ENCODE measurements at regions not wholly inside any gene's neighbourhood (a gene's known extent, or its start where the extent isn't known, plus 50 kb on each side); places are given as distances from the start of the nearest gene placed in this dataset.

DNA sequence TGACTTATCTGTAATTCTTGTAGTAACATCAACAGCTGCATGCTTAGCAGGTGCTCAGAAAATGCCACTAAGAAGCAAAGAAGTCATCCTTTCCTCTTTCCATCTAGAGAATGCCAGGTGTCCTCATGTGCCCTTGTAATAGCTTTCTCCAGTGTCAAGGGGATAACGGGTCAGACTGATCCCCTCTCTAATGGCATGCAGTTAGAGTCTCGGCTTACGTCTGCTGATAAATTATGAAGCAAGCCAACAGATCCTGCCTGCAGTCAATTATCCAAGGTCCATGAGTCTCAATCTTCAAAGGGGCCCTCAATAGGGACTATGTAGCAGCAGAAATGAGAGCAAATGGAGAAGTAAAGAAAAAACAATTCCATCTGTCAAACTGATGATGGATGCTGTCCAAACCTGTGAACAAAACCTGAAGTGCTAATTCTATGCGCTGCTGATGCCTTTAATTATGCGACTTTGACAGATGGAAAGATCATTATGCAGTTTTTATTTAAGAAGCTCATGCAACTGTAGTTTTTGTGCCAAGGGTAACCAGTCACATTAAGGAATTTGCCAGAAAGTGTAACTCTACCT lies 162.8 kb upstream of the PEX5L start:
- TF ChIP-seq JUNB (IDR thresholded peaks at IDR 0.05; ENCODE audit: unreplicated experiment) (no peak), POLR2AphosphoS5 (IDR thresholded peaks at IDR 0.05; ENCODE audit: low read depth) (no peak), EZH2 (IDR thresholded peaks at IDR 0.05; ENCODE audit: low read depth, unreplicated experiment) (no peak), EZH2phosphoT487 (IDR thresholded peaks at IDR 0.05; ENCODE audit: unreplicated experiment) (no peak), ZNF114 (CRISPR knock-in tag; IDR thresholded peaks at IDR 0.05) (no peak), STAT1 (IDR thresholded peaks at IDR 0.05; ENCODE audit: unreplicated experiment) (no peak), CREB1 (CRISPR knock-in tag; IDR thresholded peaks at IDR 0.05; ENCODE audit: low read depth) (no peak)
- TF ChIP-seq, protein P1, sequence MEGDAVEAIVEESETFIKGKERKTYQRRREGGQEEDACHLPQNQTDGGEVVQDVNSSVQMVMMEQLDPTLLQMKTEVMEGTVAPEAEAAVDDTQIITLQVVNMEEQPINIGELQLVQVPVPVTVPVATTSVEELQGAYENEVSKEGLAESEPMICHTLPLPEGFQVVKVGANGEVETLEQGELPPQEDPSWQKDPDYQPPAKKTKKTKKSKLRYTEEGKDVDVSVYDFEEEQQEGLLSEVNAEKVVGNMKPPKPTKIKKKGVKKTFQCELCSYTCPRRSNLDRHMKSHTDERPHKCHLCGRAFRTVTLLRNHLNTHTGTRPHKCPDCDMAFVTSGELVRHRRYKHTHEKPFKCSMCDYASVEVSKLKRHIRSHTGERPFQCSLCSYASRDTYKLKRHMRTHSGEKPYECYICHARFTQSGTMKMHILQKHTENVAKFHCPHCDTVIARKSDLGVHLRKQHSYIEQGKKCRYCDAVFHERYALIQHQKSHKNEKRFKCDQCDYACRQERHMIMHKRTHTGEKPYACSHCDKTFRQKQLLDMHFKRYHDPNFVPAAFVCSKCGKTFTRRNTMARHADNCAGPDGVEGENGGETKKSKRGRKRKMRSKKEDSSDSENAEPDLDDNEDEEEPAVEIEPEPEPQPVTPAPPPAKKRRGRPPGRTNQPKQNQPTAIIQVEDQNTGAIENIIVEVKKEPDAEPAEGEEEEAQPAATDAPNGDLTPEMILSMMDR (conservative IDR thresholded peaks at IDR 0.05; ENCODE audit: low read depth in 2 of 2) = no peak
- TF ChIP-seq, protein P2, sequence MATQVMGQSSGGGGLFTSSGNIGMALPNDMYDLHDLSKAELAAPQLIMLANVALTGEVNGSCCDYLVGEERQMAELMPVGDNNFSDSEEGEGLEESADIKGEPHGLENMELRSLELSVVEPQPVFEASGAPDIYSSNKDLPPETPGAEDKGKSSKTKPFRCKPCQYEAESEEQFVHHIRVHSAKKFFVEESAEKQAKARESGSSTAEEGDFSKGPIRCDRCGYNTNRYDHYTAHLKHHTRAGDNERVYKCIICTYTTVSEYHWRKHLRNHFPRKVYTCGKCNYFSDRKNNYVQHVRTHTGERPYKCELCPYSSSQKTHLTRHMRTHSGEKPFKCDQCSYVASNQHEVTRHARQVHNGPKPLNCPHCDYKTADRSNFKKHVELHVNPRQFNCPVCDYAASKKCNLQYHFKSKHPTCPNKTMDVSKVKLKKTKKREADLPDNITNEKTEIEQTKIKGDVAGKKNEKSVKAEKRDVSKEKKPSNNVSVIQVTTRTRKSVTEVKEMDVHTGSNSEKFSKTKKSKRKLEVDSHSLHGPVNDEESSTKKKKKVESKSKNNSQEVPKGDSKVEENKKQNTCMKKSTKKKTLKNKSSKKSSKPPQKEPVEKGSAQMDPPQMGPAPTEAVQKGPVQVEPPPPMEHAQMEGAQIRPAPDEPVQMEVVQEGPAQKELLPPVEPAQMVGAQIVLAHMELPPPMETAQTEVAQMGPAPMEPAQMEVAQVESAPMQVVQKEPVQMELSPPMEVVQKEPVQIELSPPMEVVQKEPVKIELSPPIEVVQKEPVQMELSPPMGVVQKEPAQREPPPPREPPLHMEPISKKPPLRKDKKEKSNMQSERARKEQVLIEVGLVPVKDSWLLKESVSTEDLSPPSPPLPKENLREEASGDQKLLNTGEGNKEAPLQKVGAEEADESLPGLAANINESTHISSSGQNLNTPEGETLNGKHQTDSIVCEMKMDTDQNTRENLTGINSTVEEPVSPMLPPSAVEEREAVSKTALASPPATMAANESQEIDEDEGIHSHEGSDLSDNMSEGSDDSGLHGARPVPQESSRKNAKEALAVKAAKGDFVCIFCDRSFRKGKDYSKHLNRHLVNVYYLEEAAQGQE (IDR thresholded peaks at IDR 0.05; ENCODE audit: unreplicated experiment) = no peak
- TF ChIP-seq, protein P3, sequence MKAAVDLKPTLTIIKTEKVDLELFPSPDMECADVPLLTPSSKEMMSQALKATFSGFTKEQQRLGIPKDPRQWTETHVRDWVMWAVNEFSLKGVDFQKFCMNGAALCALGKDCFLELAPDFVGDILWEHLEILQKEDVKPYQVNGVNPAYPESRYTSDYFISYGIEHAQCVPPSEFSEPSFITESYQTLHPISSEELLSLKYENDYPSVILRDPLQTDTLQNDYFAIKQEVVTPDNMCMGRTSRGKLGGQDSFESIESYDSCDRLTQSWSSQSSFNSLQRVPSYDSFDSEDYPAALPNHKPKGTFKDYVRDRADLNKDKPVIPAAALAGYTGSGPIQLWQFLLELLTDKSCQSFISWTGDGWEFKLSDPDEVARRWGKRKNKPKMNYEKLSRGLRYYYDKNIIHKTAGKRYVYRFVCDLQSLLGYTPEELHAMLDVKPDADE (IDR thresholded peaks at IDR 0.05) = no peak

Data from GM23338 (cell line).